ENCODE measurements at regions not wholly inside any gene's neighbourhood (a gene's known extent, or its start where the extent isn't known, plus 50 kb on each side); places are given as distances from the start of the nearest gene placed in this dataset.
"Not testable (repeated sequence)": the region's sequence is repeated elsewhere in the genome, so short reads cannot be mapped to it uniquely, and the experiment has no call there.

DNA sequence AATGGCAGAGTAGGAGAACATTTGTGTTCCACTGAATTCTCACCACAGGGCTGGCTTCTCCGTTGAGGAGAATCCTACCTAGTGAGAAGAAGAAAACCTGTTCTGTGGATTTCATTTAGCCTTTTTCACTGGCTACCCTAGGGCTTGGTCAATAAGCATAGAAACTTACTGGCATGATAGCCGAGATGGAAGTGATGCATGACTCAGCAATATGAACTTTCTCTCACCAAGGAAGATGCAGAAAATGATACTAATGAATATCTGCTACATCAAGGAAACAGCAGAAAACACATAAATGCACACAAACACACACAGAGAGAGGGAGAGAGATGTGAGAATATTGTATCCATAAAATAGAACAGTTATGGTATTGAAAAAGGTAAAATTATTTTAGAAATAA lies 216.3 kb downstream of the HHIP start:
- Histone ChIP-seq H3K27me3 (replicated peaks in 1 of 2; ENCODE audit: control insufficient read depth in 2 of 2, extremely low read depth in 1 of 2, insufficient read depth in 2 of 2, low read length in 1 of 2) (no peaks in the 10 kb centered on the region), H3K36me3 (ENCODE audit: control insufficient read depth in 2 of 2, extremely low read depth in 1 of 2, insufficient read depth in 1 of 2, low read length in 1 of 2) (no peaks in the 10 kb centered on the region), H3K4me1 (ENCODE audit: control insufficient read depth in 1 of 2, extremely low read depth in 1 of 2, insufficient read depth in 2 of 2, low read length in 2 of 2) (no peaks in the 10 kb centered on the region), H3K4me3 (ENCODE audit: control insufficient read depth in 1 of 2, extremely low read depth in 1 of 2, low read length in 1 of 2) (no peak overlapping the region), H3K9me3 (no peaks in the 10 kb centered on the region), H3K27ac (ENCODE audit: low read length) (no peak overlapping the region)
- CTCF ChIA-PET = no interaction called here
- Mint-ChIP-seq H3K9me3 (peaks cover 6 to 23% (median 21%) of the 10 kb centered on the region in 3 donors), H3K36me3 (no peaks in the 10 kb centered on the region), H3K4me1 (no peaks in the 10 kb centered on the region), H3K27ac (no peak overlapping the region), H3K27me3 (no peaks in the 10 kb centered on the region), H3K4me3 (no peak overlapping the region)
- POLR2A ChIA-PET = no interaction called here
- no peak for DNase-seq
- ATAC-seq (replicated peaks in 1 of 4) = no peak
- 83% methylated on average over 1 of the region's 2 CpGs for WGBS (ENCODE audit: insufficient coverage)

DNA sequence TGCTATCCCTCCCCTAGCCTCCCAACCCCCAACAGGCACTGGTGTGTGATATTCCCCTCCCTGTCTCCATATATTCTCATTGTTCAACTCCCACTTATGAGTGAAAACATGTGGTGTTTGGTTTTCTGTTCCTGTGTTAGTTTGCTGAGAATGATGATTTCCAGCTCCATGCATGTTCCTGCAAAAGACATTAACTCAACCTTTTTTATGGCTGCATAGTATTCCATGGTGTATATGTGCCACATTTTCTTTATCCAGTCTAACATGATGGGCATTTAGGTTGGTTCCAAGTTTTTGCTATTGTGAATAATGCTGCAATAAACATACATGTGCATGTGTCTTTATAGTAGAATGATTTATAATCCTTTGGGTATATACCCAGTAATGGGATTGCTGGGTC lies 218.9 kb downstream of the HHIP start:
- peaks cover 10 to 23% (median 16%) of the 10 kb centered on the region in 3 donors for H3K9me3 Mint-ChIP-seq
- ATAC-seq (replicated peaks in 1 of 4); POLR2A ChIA-PET; DNase-seq; H3K27ac Mint-ChIP-seq; H3K4me1 Mint-ChIP-seq; H3K9me3 ChIP-seq; H3K27me3 ChIP-seq (replicated peaks in 1 of 2; ENCODE audit: control insufficient read depth in 2 of 2, extremely low read depth in 1 of 2, insufficient read depth in 2 of 2, low read length in 1 of 2); H3K4me3 ChIP-seq (ENCODE audit: control insufficient read depth in 1 of 2, extremely low read depth in 1 of 2, low read length in 1 of 2); CTCF ChIA-PET; H3K4me1 ChIP-seq (ENCODE audit: control insufficient read depth in 1 of 2, extremely low read depth in 1 of 2, insufficient read depth in 2 of 2, low read length in 2 of 2); H3K36me3 Mint-ChIP-seq; H3K27ac ChIP-seq (ENCODE audit: low read length); H3K4me3 Mint-ChIP-seq; H3K36me3 ChIP-seq (ENCODE audit: control insufficient read depth in 2 of 2, extremely low read depth in 1 of 2, insufficient read depth in 1 of 2, low read length in 1 of 2); H3K27me3 Mint-ChIP-seq: not testable (repeated sequence)

DNA sequence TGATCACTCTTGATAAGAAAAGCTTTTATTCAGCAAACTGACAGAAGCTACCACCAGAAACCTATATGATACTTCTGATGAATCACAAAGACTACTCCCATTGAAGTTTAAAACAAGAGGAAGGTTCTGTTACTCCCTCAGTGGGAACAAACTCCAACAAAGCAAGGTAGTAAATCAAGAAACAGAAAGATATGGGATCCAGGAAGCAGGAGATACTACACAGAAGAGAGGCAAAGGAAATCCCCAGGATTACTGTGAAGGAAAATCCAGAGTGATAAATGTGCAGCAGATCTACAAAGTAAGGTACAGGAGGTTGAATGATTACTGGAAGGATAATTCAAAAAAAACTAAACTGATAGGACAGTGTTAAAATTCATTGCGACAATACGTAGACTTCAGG lies 222.4 kb downstream of the HHIP start:
- CTCF ChIA-PET = no interaction called here
- Histone ChIP-seq H3K4me1 (ENCODE audit: control insufficient read depth in 1 of 2, extremely low read depth in 1 of 2, insufficient read depth in 2 of 2, low read length in 2 of 2) (no peaks in the 10 kb centered on the region), H3K9me3 (no peaks in the 10 kb centered on the region), H3K4me3 (ENCODE audit: control insufficient read depth in 1 of 2, extremely low read depth in 1 of 2, low read length in 1 of 2) (no peak overlapping the region), H3K27me3 (replicated peaks in 1 of 2; ENCODE audit: control insufficient read depth in 2 of 2, extremely low read depth in 1 of 2, insufficient read depth in 2 of 2, low read length in 1 of 2) (no peaks in the 10 kb centered on the region), H3K36me3 (ENCODE audit: control insufficient read depth in 2 of 2, extremely low read depth in 1 of 2, insufficient read depth in 1 of 2, low read length in 1 of 2) (no peaks in the 10 kb centered on the region), H3K27ac (ENCODE audit: low read length) (no peak overlapping the region)
- WGBS (ENCODE audit: insufficient coverage) = no CpG with 5 or more reads among the region's 2 CpGs
- Mint-ChIP-seq H3K4me1 (no peaks in the 10 kb centered on the region), H3K4me3 (no peak overlapping the region), H3K27ac (no peak overlapping the region), H3K36me3 (no peaks in the 10 kb centered on the region), H3K27me3 (no peaks in the 10 kb centered on the region), H3K9me3 (peaks cover 4 to 23% (median 9%) of the 10 kb centered on the region in 3 donors)
- POLR2A ChIA-PET = no interaction called here
- DNase-seq (no peak), ATAC-seq (replicated peaks in 1 of 4) (no peak)

DNA sequence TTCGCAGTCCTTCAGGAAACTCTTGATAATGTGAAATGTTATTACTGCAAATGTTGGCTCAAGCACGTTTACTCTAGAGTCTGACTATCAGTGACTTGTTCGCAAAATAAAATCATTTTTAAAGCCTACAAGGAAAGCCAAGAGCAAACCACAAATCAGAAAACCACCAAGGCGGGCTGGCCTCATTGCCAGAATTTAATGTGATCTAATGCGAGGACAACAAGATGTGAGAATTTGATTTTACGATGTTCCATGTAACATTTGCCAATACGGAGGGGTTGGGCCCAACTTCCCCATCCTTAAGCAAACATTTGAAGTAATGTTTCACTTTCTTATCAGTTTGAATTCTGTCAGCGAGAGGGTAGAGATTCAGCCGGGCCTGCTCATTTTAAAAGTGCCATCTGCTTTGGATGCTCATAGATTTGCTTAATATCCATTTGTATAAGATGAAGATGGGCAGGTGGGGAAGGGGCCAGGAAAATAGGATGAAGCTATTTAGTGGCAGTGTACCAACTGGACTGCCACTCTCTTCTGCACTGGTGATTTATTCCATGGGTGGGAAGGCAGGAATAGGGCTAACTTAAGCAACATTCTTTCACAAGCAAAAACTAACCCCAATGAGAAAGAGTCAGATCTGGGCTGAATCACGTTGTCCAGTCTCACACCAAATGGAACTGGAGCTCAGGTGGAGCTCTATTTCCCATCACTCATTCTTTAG lies 225.3 kb downstream of the ANAPC10 start:
- Histone ChIP-seq H3K27me3 (replicated peaks in 1 of 2; ENCODE audit: control insufficient read depth in 2 of 2, extremely low read depth in 1 of 2, insufficient read depth in 2 of 2, low read length in 1 of 2) (no peaks in the 10 kb centered on the region), H3K4me1 (ENCODE audit: control insufficient read depth in 1 of 2, extremely low read depth in 1 of 2, insufficient read depth in 2 of 2, low read length in 2 of 2) (no peaks in the 10 kb centered on the region), H3K4me3 (ENCODE audit: control insufficient read depth in 1 of 2, extremely low read depth in 1 of 2, low read length in 1 of 2) (no peak overlapping the region), H3K9me3 (no peaks in the 10 kb centered on the region), H3K27ac (ENCODE audit: low read length) (no peak overlapping the region), H3K36me3 (ENCODE audit: control insufficient read depth in 2 of 2, extremely low read depth in 1 of 2, insufficient read depth in 1 of 2, low read length in 1 of 2) (no peaks in the 10 kb centered on the region)
- ChIA-PET POLR2A (no interaction called here), CTCF (interaction anchor here in 1 of 2 donors (0.5 to 0.6 kb wide), 3 partner anchors 33 to 672 kb away, joined by 3 to 4 read pairs (median 3); no protein-coding TSS in a partner anchor)
- Mint-ChIP-seq H3K4me1 (no peaks in the 10 kb centered on the region), H3K4me3 (no peak overlapping the region), H3K27ac (no peak overlapping the region), H3K9me3 (peaks cover 0 to 4% (median 2%) of the 10 kb centered on the region in 3 donors), H3K27me3 (no peaks in the 10 kb centered on the region), H3K36me3 (no peaks in the 10 kb centered on the region)
- DNase-seq (no peak), ATAC-seq (replicated peaks in 1 of 4) (no peak)
- WGBS (ENCODE audit: insufficient coverage) = 79% methylated on average over 2 of the region's 10 CpGs

DNA sequence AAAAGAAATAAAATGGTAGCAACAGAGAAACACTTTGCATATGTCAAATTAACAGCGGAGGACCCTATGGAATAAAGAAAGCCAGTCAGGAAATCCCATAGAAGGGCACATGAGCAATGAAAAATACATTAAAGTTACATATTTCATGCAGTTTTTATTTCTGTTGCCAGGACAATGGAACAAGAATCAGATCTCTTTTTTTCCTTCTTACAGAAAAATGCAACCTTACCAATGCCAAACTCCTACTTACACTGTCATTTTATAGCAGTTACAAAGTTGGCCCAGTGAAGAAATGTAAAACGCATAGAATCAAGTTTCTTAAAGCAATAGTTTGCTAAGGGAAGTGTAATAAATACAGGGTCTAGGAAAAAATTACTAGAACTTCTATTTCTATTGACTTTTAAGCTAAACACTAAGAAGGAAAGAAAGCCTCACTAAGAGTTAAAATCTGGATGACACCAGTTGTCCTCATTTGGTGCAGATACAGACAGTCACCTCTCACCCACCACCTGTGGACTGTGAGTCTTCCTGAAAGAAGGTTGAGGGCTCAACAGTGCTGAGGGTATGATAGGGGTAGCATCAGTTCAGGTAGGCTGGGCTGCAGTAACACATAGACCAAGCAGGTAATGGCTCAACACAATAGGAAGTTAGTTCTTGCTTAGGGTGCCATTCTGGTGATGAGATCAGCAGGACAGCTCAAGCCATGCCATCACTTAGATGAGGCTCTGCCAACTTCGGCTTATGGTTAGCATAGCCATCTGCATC lies 224.6 kb downstream of the ANAPC10 start:
- DNase-seq (no peak), ATAC-seq (replicated peaks in 1 of 4) (no peak)
- no peaks in the 10 kb centered on the region for H3K4me1 ChIP-seq (ENCODE audit: control insufficient read depth in 1 of 2, extremely low read depth in 1 of 2, insufficient read depth in 2 of 2, low read length in 2 of 2)
- Mint-ChIP-seq H3K36me3 (no peaks in the 10 kb centered on the region), H3K27ac (no peak overlapping the region), H3K4me1 (no peaks in the 10 kb centered on the region), H3K4me3 (no peak overlapping the region), H3K27me3 (no peaks in the 10 kb centered on the region), H3K9me3 (peaks cover 0 to 2% (median 0%) of the 10 kb centered on the region in 3 donors)
- POLR2A ChIA-PET = no interaction called here
- WGBS (ENCODE audit: insufficient coverage) = 80% methylated on average over 1 of the region's 3 CpGs
- H3K9me3 ChIP-seq = no peaks in the 10 kb centered on the region
- H3K4me3 ChIP-seq (ENCODE audit: control insufficient read depth in 1 of 2, extremely low read depth in 1 of 2, low read length in 1 of 2) = no peak overlapping the region
- H3K36me3 ChIP-seq (ENCODE audit: control insufficient read depth in 2 of 2, extremely low read depth in 1 of 2, insufficient read depth in 1 of 2, low read length in 1 of 2) = no peaks in the 10 kb centered on the region
- no peak overlapping the region for H3K27ac ChIP-seq (ENCODE audit: low read length)
- no peaks in the 10 kb centered on the region for H3K27me3 ChIP-seq (replicated peaks in 1 of 2; ENCODE audit: control insufficient read depth in 2 of 2, extremely low read depth in 1 of 2, insufficient read depth in 2 of 2, low read length in 1 of 2)
- CTCF ChIA-PET = no interaction called here

DNA sequence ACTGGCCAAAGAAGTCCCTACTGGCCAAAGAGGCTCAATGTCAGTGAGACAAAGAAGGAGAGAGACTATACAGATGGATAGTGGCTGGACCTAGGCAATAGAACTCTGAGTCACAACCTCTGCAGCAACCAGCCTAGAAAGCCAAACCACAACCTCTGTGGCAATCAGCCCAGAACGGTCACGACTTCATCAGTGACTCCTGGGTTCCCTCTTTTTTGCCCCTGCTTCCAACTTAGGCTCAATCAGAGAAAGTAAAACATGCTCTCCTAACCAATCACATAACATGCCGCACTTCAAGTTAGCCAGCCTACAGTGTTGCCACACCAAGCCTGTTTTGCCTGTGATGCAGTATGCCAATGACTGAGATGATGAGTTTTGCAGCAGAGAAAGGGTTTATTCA lies 203.4 kb downstream of the ANAPC10 start:
- ATAC-seq (replicated peaks in 1 of 4) = no peak
- no peak overlapping the region for H3K27ac Mint-ChIP-seq
- no peak for DNase-seq
- Histone ChIP-seq H3K36me3 (ENCODE audit: control insufficient read depth in 2 of 2, extremely low read depth in 1 of 2, insufficient read depth in 1 of 2, low read length in 1 of 2) (no peaks in the 10 kb centered on the region), H3K27ac (ENCODE audit: low read length) (no peak overlapping the region), H3K4me3 (ENCODE audit: control insufficient read depth in 1 of 2, extremely low read depth in 1 of 2, low read length in 1 of 2) (no peak overlapping the region), H3K9me3 (no peaks in the 10 kb centered on the region), H3K27me3 (replicated peaks in 1 of 2; ENCODE audit: control insufficient read depth in 2 of 2, extremely low read depth in 1 of 2, insufficient read depth in 2 of 2, low read length in 1 of 2) (no peaks in the 10 kb centered on the region), H3K4me1 (ENCODE audit: control insufficient read depth in 1 of 2, extremely low read depth in 1 of 2, insufficient read depth in 2 of 2, low read length in 2 of 2) (no peaks in the 10 kb centered on the region)
- no peak overlapping the region for H3K4me3 Mint-ChIP-seq
- no peaks in the 10 kb centered on the region for H3K36me3 Mint-ChIP-seq
- peaks cover 0 to 6% (median 6%) of the 10 kb centered on the region in 3 donors for H3K9me3 Mint-ChIP-seq
- H3K27me3 Mint-ChIP-seq = no peaks in the 10 kb centered on the region
- ChIA-PET CTCF (no interaction called here), POLR2A (no interaction called here)
- 37% methylated on average over 2 of the region's 3 CpGs for WGBS (ENCODE audit: insufficient coverage)
- no peaks in the 10 kb centered on the region for H3K4me1 Mint-ChIP-seq

Measured in T-cell (primary cell).